WI38 (cell line): ENCODE measurements at regions not wholly inside any gene's neighbourhood (a gene's known extent, or its start where the extent isn't known, plus 50 kb on each side); places are given as distances from the start of the nearest gene placed in this dataset.

Experiments used
- H3K4me3 ChIP-seq: 2 replicates; pipeline ENCODE4 v1.5.1; 2011; ENCODE audit warnings: low read depth, mild to moderate bottlenecking, control low read depth, low read length
- CTCF ChIP-seq: IDR thresholded peaks from 2 replicates; pipeline ENCODE4 v1.5.1; 2012; ENCODE audit warnings: low read depth, mild to moderate bottlenecking, control low read depth, low read length

DNA sequence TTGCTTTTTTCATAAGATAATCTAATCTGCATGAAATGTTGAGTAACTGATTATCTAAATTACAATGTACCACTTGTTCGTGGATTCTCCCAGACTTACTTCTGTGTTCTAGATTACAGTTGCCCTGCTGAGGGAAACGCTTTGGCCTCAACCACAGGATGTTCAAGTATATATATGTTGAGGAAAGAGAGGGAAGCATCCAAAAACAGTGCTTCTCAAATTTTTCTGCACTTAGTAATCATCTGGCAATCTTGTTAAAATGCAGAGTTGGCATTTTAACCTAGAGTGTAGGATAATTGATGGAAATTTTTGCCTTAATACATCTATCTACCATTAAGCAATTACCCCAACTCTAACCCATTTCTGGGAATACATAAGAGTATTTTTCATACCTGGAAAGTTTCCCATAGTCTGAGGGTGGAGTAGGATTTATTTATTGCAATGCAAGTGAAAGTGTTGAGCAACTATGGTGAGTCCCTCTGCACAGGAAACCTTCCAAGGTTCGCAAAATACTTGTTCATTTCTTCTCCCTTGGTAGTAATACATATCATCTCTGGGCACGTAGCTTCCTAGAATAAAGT, 59.6 kb upstream of the C1GALT1 start:
- H3K4me3 ChIP-seq, result no peak overlapping the region
- no peak for TF ChIP-seq CTCF

- H3K4me3 ChIP-seq, result no peak overlapping the region
Observed at GRCh38 chr7:7125963-7126362, 56.4 kb upstream of the C1GALT1 start.

GRCh38 chr7:7127773-7128172, 54.6 kb upstream of the C1GALT1 start:
- no peak for TF ChIP-seq CTCF
- no peak overlapping the region for H3K4me3 ChIP-seq

More at GRCh38 chr7:7125963-7126362, 56.4 kb upstream of the C1GALT1 start:
- no peak for TF ChIP-seq CTCF

GRCh38 chr7:7129381-7129780, 53.0 kb upstream of the C1GALT1 start:
- no peak for TF ChIP-seq CTCF
- no peak overlapping the region for H3K4me3 ChIP-seq

GRCh38 chr7:7131273-7131672, 51.1 kb upstream of the C1GALT1 start:
- TF ChIP-seq CTCF, result no peak
- H3K4me3 ChIP-seq, result no peak overlapping the region
